Endothelial cell of umbilical vein (primary cell): ENCODE measurements at regions not wholly inside any gene's neighbourhood (a gene's known extent, or its start where the extent isn't known, plus 50 kb on each side); places are given as distances from the start of the nearest gene placed in this dataset.

Experiments used
- BruUV-seq: library from RNA; stranded (reverse); fragments of 400-500 nt; replicated peaks from 2 replicates; lab custom pipeline; 2021; lab: Mats Ljungman, UMichigan
- CTCF ChIA-PET: fragments of 300-600, 350-600 bp; sonication (Branson Sonifier 250); formaldehyde crosslinking; loops from one replicate; lab custom pipeline; 2021; ENCODE audit warnings: antibody characterized with exemption, inconsistent platforms; lab: Charles Lee
- POLR2A ChIA-PET: fragments of 300-600, 350-600 bp; sonication (Branson Sonifier 250); formaldehyde crosslinking; loops from one replicate; lab custom pipeline; 2021; ENCODE audit warnings: antibody characterized with exemption, inconsistent platforms; lab: Charles Lee
- DNase-seq: peaks from one replicate; pipeline ENCODE4 v3.0.0-alpha.2; 2011; ENCODE audit warnings: low read depth, low spot score
- FAIRE-seq: peaks from 2 replicates; lab custom pipeline; 2011; peaks lifted over from hg19 to GRCh38; lab: Jason Lieb, UNC
- H2AFZ ChIP-seq: 2 replicates; pipeline ENCODE4 v1.6.0; 2012; ENCODE audit warnings: low read depth, low read length, control low read depth, inconsistent platforms
- H3K27ac ChIP-seq: 2 replicates; pipeline ENCODE4 v1.5.1; 2011; ENCODE audit warnings: low read depth, mild to moderate bottlenecking, control low read depth, low read length, moderate library complexity; ENCODE audit not compliant: insufficient read depth
- H3K27me3 ChIP-seq, 2 experiments: 2 replicates each; pipeline versions ENCODE4 v1.6.0 to v1.6.1; 2011; ENCODE audit warnings: low read length in 2 of 2, mixed read lengths in 1 of 2; ENCODE audit not compliant: control insufficient read depth in 2 of 2, insufficient read depth in 2 of 2
- H3K36me3 ChIP-seq, 2 experiments: 2 replicates in 1 of 2; 3 replicates in 1 of 2; pipeline ENCODE4 v1.5.1; 2011; ENCODE audit warnings: low read length in 2 of 2, mild to moderate bottlenecking in 1 of 2, moderate library complexity in 1 of 2; ENCODE audit not compliant: control insufficient read depth in 2 of 2, insufficient read depth in 2 of 2; ENCODE audit errors: extremely low read depth in 1 of 2
- H3K4me1 ChIP-seq: 3 replicates; pipeline ENCODE4 v1.5.1; 2011; ENCODE audit warnings: mild to moderate bottlenecking, low read length; ENCODE audit not compliant: control insufficient read depth, insufficient read depth; ENCODE audit errors: extremely low read depth
- H3K4me2 ChIP-seq: 2 replicates; pipeline ENCODE4 v1.6.1; 2011; ENCODE audit warnings: low read length, control low read depth, mixed read lengths; ENCODE audit not compliant: insufficient read depth
- H3K4me3 ChIP-seq, 3 experiments: fragments of 200-600 bp in 1 of 3; sonication (generic), shearing (Covaris generic) in 1 of 3; replicated peaks in 1 of 3; 2 replicates each; pipeline ENCODE4 v1.5.1; 2011 to 2016; ENCODE audit warnings: control low read depth in 3 of 3, low read length in 3 of 3, mild to moderate bottlenecking in 2 of 3, inconsistent platforms in 1 of 3, low read depth in 1 of 3, moderate library complexity in 1 of 3; ENCODE audit not compliant: insufficient read depth in 1 of 3
- H3K79me2 ChIP-seq: 2 replicates; pipeline ENCODE4 v1.6.0; 2012; ENCODE audit warnings: low read length, inconsistent platforms; ENCODE audit not compliant: control insufficient read depth, insufficient read depth
- H3K9ac ChIP-seq: replicated peaks from 2 replicates; pipeline ENCODE3; 2011; ENCODE audit warnings: low read length, control low read depth; ENCODE audit not compliant: insufficient read depth; ENCODE audit errors: extremely low read depth
- H3K9me1 ChIP-seq: replicated peaks from 3 replicates; pipeline ENCODE4 v1.6.0; 2011; ENCODE audit warnings: mild to moderate bottlenecking, low read length; ENCODE audit not compliant: control insufficient read depth, insufficient read depth; ENCODE audit errors: extremely low read depth
- H3K9me3 ChIP-seq: replicated peaks from 2 replicates; pipeline ENCODE4 v1.5.1; 2012; ENCODE audit warnings: low read length, inconsistent platforms; ENCODE audit not compliant: control insufficient read depth, insufficient read depth
- H4K20me1 ChIP-seq: replicated peaks from 2 replicates; pipeline ENCODE3; 2011; ENCODE audit warnings: mild to moderate bottlenecking, low read length; ENCODE audit not compliant: control insufficient read depth, insufficient read depth; ENCODE audit errors: extremely low read depth
- CTCF ChIP-seq, 2 donors: IDR thresholded peaks; 1 replicate in 1 of 2; 2 replicates in 1 of 2; pipeline ENCODE4 v1.5.1; 2011; ENCODE audit warnings: low read length in 2 of 2, mild to moderate bottlenecking in 2 of 2, moderate library complexity in 2 of 2, control low read depth in 1 of 2, inconsistent platforms in 1 of 2, low read depth in 1 of 2; ENCODE audit not compliant: insufficient read depth in 1 of 2; ENCODE audit errors: extremely low read depth in 1 of 2
- EZH2 ChIP-seq: IDR thresholded peaks from 2 replicates; pipeline ENCODE4 v1.6.1; 2012; ENCODE audit warnings: borderline replicate concordance, low read depth, mild to moderate bottlenecking, moderate library complexity, low read length, inconsistent platforms; ENCODE audit not compliant: severe bottlenecking
- FOS ChIP-seq: IDR thresholded peaks from 2 replicates; pipeline ENCODE4 v1.6.1; 2011; ENCODE audit warnings: mild to moderate bottlenecking, low read length, moderate library complexity, borderline replicate concordance; ENCODE audit not compliant: insufficient read depth
- GATA2 ChIP-seq: IDR thresholded peaks from 2 replicates; pipeline ENCODE4 v1.7.0; 2011; ENCODE audit warnings: low read depth, mild to moderate bottlenecking, moderate library complexity, mixed read lengths, low read length; ENCODE audit not compliant: insufficient read length, insufficient read depth
- JUN ChIP-seq: IDR thresholded peaks from 2 replicates; pipeline ENCODE4 v1.6.1; 2011; ENCODE audit warnings: borderline replicate concordance, low read depth; ENCODE audit not compliant: insufficient read length, insufficient read depth
- MYC ChIP-seq: IDR thresholded peaks from one replicate; pipeline ENCODE4 v1.6.1; 2011; ENCODE audit warnings: mild to moderate bottlenecking, low read depth, low read length
- dilution Hi-C: fragments of 300-500 bp; cut with MboI; formaldehyde crosslinking; loops from one replicate; pipeline ENCODE4 v1.15.0; 2019; ENCODE audit warnings: low sequenced_read_pairs; ENCODE audit not compliant: extremely low pct_ligation_motif_present
- intact Hi-C: fragments of 100-400 bp; cut with micrococcal nuclease; formaldehyde crosslinking; loops from one replicate; pipeline ENCODE4 v1.10.0; 2022

DNA sequence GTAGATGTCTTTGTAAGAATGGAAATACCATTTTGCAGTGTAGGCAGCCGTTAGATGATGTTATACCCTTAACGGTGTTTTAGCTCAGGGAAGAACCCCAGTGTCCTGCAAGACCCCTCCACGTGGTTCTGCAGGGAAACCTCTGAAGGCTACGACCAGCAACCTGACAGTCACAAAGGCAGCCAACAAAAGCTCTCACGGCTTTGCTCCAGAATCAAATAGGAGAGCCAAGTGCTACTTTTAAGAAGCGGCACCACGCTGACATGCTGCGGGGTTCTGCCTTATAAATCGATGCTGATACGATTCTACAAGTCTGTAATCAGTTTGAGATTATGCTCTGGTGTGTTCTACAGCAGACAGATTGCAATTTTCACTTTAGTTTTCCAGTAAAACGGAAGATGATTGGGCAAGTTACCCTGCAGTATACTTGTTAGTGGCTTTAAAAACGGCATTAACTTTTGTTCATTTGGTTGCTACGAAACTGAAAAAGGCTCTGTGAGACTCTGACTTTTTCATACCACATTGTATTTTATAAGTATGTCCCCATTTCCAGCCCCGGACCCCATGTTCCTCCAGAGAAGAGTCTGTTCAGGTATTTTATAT is 312.9 kb downstream of the SAMD5 start:
- Histone ChIP-seq H3K4me2 (no peak overlapping the region), H3K79me2 (no peaks in the 10 kb centered on the region), H4K20me1 (no peaks in the 10 kb centered on the region), H3K27ac (no peak overlapping the region), H3K4me1 (no peaks in the 10 kb centered on the region), H2AFZ (no peak overlapping the region), H3K27me3 (no peaks in the 10 kb centered on the region), H3K4me3 (no peak overlapping the region), H3K9me3 (no peaks in the 10 kb centered on the region), H3K36me3 (no peaks in the 10 kb centered on the region), H3K9me1 (no peaks in the 10 kb centered on the region), H3K9ac (no peak overlapping the region)
- FAIRE-seq: no peak
- ChIA-PET POLR2A (no interaction called here), CTCF (no interaction called here)
- BruUV-seq: no TSS peak
- DNase-seq: no peak
- TF ChIP-seq MYC: no peak
- no peak for TF ChIP-seq GATA2
- TF ChIP-seq EZH2: no peak
- TF ChIP-seq CTCF (IDR thresholded peaks at IDR 0.05; ENCODE audit: extremely low read depth in 1 of 2, insufficient read depth in 1 of 2, low read depth in 1 of 2, low read length in 2 of 2): no peak
- no peak for TF ChIP-seq FOS
- no peak for TF ChIP-seq JUN
- dilution Hi-C loops: no loop called here
- intact Hi-C loops: no loop called here
